Stomach (tissue), 4 donors: ENCODE measurements at regions not wholly inside any gene's neighbourhood (a gene's known extent, or its start where the extent isn't known, plus 50 kb on each side); places are given as distances from the start of the nearest gene placed in this dataset.

Source experiments
- CTCF ChIP-seq, 7 experiments: fragments of 450-650 bp in 4 of 7; fragments of 200-600 bp in 3 of 7; sonication (generic) in 3 of 7; IDR thresholded peaks; one replicate each; pipeline ENCODE4 v1.5.1; 2016 to 2019; ENCODE audit warnings: antibody characterized with exemption in 7 of 7, control low read depth in 2 of 7, mild to moderate bottlenecking in 1 of 7
- EP300 ChIP-seq: sonication (generic); formaldehyde crosslinking; IDR thresholded peaks from one replicate; pipeline ENCODE4 v1.6.1; 2017; ENCODE audit warnings: antibody characterized with exemption
- POLR2A ChIP-seq, 4 donors: fragments of 450-650 bp; IDR thresholded peaks; one replicate each; pipeline ENCODE4 v1.6.1; 2016; ENCODE audit warnings: antibody characterized with exemption in 4 of 4, control low read depth in 2 of 4, mild to moderate bottlenecking in 1 of 4, moderate library complexity in 1 of 4
- POLR2AphosphoS5 ChIP-seq, 3 donors: sonication (generic); formaldehyde crosslinking; IDR thresholded peaks; one replicate each; pipeline ENCODE4 v1.6.1; 2016; ENCODE audit warnings: antibody characterized with exemption in 3 of 3

DNA sequence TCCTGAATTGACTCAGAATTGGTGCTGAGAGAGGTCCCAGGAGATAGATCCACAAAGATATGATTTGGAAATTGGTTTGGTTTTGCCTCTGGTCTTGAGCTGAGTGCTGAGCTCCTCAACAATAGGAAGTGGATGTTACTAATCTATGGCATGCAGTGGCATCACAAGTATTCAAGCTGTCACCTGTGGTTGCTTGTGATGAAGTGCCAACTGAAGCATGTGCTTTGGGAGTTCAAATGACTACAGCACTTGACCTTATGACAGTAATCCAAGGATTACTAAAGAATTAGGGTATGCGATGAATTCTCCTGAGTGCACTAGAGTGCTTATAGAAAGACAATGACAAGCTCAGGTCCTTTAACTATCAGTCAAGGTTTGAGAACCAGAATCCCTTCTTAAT lies 406.2 kb downstream of the NOVA1 start:
- TF ChIP-seq CTCF (IDR thresholded peaks at IDR 0.05), result no peak
- no peak for TF ChIP-seq POLR2A (IDR thresholded peaks at IDR 0.05)
- TF ChIP-seq EP300, result no peak
- no peak for TF ChIP-seq POLR2AphosphoS5 (IDR thresholded peaks at IDR 0.05)
